ENCODE measurements at regions not wholly inside any gene's neighbourhood (a gene's known extent, or its start where the extent isn't known, plus 50 kb on each side); places are given as distances from the start of the nearest gene placed in this dataset.
A peak's percentile ranks its signal among the peaks of the same experiment; 100 is the strongest.

DNA sequence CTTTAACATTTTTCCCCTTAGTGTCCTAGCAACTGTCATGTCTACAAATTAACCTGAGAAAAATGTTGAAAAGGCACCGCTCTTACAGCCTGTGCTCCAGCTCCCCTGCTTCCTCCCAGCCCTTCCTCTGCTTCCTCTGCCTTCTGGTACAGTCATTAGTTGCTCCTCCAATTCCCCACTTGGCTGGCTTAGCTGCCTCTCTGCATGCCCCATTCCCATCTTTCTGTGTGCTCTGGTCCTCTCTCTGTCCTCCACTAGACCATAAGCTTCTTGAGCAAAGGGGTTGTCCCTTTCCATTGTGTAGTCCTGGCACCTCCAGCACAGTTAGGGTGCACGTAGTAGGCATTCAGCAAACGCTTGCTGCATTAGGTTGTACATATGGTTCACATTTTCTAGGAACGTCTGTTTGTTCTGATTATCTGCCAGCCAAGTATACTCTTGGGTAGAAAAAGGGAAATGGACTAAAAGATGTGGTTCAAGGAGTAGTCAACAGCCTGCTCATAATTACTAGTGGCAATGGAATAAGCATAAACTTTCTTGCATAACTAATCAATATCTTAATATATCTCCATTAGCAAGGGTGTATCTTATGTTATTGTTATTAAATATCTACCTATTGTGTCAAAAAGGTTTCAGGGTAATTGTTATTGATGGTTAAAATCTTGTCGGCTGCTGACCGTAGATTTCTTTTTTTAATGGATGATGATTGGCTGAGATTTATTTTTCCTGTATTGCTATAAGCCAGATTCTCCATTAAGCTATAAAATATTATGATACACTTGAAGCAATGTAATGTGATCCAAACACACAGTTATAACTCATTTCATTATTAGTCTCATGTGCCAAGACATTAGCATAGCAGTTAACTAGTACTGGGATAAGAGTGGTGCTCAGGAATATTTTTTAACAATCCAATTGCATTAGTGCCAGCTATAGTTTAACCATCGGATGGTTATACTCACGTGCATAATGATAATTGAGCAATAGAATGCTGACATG, 340.1 kb downstream of the SLC4A3 start:
- ATAC-seq (no peak), DNase-seq (no peak)
- intact Hi-C loops (cut with micrococcal nuclease) = no loop called here

GRCh38 chr2:219968685-219969345, 341.4 kb downstream of the SLC4A3 start:
- no peak for ATAC-seq
- intact Hi-C loops (cut with micrococcal nuclease) = no loop called here
- no peak for DNase-seq

- intact Hi-C loops (cut with micrococcal nuclease) = no loop called here
- DNase-seq (no peak), ATAC-seq (no peak)
These were observed 342.1 kb downstream of the SLC4A3 start for GRCh38 chr2:219969508-219969907.

GRCh38 chr2:219973136-219973535, 345.7 kb downstream of the SLC4A3 start:
- intact Hi-C loops (cut with micrococcal nuclease) = no loop called here
- ATAC-seq = no peak

DNA sequence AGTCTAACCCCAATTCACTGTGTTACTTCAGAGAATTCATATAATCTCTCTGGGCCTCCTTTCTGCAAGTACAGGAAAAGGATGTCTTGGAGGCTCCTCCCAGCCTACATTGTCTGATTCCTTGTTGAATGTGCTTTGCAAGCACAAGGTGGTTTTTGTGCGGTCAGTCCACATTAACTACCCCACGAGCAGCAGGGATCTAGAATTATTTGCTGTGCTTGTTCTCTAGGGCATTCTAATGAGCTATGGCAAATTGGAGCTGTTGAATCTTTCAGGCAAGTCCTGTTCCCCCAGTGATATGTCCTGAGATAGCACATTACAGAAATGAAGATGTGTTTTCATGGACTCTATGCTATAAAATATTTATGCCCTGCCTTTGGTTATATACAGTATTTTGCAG, 349.4 kb downstream of the SLC4A3 start:
- no peak for ATAC-seq
- intact Hi-C loops (cut with micrococcal nuclease) = no loop called here

More at GRCh38 chr2:219973136-219973535, 345.7 kb downstream of the SLC4A3 start:
- no peak for DNase-seq

GRCh38 chr2:219980638-219981037, 353.2 kb downstream of the SLC4A3 start:
- no peak for DNase-seq
- intact Hi-C loops (cut with micrococcal nuclease) = no loop called here
- no peak for ATAC-seq

More for the DNA sequence above, 349.4 kb downstream of the SLC4A3 start:
- DNase-seq = no peak

GRCh38 chr2:219983836-219984235, 356.4 kb downstream of the SLC4A3 start:
- intact Hi-C loops (cut with micrococcal nuclease) = no loop called here
- DNase-seq (no peak), ATAC-seq (no peak)

DNA sequence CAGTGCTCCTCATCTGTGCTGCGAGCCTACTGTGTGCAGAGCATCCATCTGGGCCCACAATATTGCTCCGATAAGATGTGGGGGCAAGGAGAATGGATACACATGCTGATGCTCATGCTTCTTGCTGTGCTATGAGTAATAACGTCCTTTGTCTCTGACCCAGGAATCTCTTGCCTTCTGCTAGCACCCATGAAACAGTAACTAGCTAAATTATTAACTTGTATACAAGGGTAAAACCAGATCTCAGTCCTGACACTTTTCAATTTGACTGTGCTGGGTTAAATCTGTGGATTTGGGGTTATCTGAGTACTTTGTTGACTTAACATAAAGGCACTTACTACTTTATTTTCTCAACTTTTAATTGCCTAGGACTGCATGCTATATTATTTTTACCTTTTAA, 357.6 kb downstream of the SLC4A3 start:
- DNase-seq (no peak), ATAC-seq (no peak)
- intact Hi-C loops (cut with micrococcal nuclease) = no loop called here

- DNase-seq = no peak
- intact Hi-C loops (cut with micrococcal nuclease) = no loop called here
These were observed 360.4 kb downstream of the SLC4A3 start for GRCh38 chr2:219987830-219988229.

GRCh38 chr2:219989744-219990143, 362.3 kb downstream of the SLC4A3 start:
- intact Hi-C loops (cut with micrococcal nuclease) = no loop called here
- no peak for DNase-seq
- ATAC-seq = no peak

More at GRCh38 chr2:219987830-219988229, 360.4 kb downstream of the SLC4A3 start:
- ATAC-seq = no peak

DNA sequence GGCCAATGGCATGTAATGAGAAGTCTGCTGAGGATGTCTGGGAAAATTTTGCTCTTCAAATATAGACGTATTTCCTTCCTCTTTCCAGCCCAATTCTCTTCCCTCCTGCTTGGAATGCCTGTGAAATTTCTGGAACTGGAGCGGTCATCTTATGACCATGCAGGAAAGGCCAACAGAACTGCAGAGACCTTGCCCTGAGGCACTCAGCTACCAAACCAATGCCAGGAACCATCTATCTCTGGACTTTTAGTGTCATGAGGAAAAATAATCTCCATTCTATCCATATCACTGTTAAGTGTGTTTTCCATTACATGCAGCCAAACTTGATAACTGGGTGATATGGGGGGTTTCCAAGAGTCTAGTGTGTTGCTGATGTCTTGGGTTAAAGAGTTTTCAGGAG, 363.7 kb downstream of the SLC4A3 start:
- intact Hi-C loops (cut with micrococcal nuclease) = no loop called here
- DNase-seq (no peak), ATAC-seq (peak; percentile 38)

GRCh38 chr2:219995399-219995798, 368.0 kb downstream of the SLC4A3 start:
- DNase-seq (no peak), ATAC-seq (no peak)
- intact Hi-C loops (cut with micrococcal nuclease) = no loop called here

GRCh38 chr2:219995991-219996765, 368.7 kb downstream of the SLC4A3 start:
- DNase-seq (no peak), ATAC-seq (no peak)
- intact Hi-C loops (cut with micrococcal nuclease) = no loop called here

GRCh38 chr2:219997341-219997851, 370.0 kb downstream of the SLC4A3 start:
- DNase-seq (peak; percentile 29), ATAC-seq (peak; percentile 32)
- intact Hi-C loops (cut with micrococcal nuclease) = no loop called here

DNA sequence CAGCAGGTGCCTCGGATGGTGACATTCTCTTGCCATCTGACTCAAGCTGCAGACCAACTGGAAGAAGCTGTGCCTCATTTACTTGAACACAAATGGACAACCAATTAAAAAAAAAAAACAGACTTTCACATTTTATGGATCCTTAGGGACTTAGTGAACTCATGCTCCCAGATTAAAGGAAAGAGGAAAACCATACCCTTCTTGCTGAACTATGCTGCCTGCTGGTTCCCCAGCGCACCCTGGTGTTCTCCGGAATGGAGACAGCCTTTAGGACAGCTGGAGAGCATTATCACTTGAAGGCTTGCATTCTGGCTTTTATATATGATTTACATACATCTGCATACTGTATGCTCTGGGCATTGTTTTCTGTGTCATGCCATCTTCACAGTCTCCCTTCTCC, 370.7 kb downstream of the SLC4A3 start:
- ATAC-seq = no peak
- intact Hi-C loops (cut with micrococcal nuclease) = no loop called here
- no peak for DNase-seq

GRCh38 chr2:219998714-219999227, 371.3 kb downstream of the SLC4A3 start:
- ATAC-seq = no peak
- DNase-seq = no peak
- intact Hi-C loops (cut with micrococcal nuclease) = no loop called here

DNA sequence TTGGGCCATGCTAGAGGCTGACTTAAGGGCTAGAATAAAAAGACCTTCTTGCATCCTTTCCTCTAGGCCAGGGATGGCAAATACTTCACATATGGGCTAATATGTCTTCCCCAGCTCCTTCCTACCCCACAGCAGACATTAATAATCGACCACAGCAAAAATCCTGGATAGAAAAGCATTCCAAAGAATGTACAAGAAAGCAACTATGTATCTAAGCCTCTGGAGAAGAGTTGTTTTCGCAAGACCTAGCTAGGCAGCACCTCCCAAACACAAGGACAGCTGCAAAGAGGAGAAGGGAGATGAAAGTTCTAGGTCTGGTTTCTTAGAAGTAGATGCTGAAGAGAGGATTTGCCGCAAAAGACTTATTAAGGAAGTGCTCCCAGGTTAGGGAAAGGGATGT, 372.6 kb downstream of the SLC4A3 start:
- intact Hi-C loops (cut with micrococcal nuclease) = no loop called here
- no peak for DNase-seq
- ATAC-seq = no peak

DNA sequence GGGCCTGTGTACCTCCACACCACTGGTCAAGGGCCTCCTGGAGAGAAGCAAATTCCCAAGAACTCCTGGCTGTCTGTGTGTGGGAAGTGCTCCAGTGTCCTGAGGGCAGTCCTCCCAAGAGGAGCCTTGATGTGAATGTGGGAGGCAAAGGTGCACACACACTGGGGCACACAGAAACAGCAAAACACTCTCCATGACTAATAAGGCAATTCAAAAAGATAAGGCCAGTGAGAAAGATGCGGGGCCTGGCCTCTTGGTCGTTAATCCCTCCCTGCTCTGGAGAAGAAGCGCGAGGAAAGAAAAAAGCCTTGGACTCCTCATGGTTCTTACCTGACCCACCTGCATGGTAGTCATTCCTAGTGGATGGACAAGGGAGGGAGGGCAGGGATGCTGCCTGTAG, 373.2 kb downstream of the SLC4A3 start:
- DNase-seq = no peak
- ATAC-seq = no peak
- intact Hi-C loops (cut with micrococcal nuclease) = no loop called here

DNA sequence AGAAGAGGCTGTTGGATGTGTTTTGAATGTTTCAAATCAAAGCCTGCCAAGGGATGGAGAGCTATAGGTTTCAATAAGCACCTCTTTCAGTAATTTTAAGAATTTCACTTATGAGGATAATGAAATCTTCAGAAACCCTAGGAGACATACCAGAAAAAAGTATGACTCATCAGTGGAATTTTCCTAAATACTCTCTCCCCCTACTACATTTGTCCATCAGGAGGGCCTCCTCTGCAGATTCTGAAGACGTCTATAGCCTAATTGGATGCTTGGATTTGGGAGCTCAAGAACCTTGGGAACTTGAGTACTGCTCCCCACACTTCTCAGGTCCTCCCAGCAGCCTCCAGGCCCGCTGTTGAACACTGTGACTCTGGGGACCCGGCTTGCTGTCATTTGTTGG, 374.3 kb downstream of the SLC4A3 start:
- intact Hi-C loops (cut with micrococcal nuclease) = no loop called here
- ATAC-seq = no peak
- no peak for DNase-seq

Measured in left ventricle myocardium superior (tissue), 1 donor.